SIG-M5 treated with dmso at 0.1 percent for 504 hours (cell line): ENCODE measurements at regions not wholly inside any gene's neighbourhood (a gene's known extent, or its start where the extent isn't known, plus 50 kb on each side); places are given as distances from the start of the nearest gene placed in this dataset.
"Not testable (repeated sequence)": the region's sequence is repeated elsewhere in the genome, so short reads cannot be mapped to it uniquely, and the experiment has no call there.

Experiments used
- DNase-seq: peaks from one replicate; lab custom pipeline; 2025; ENCODE audit not compliant: unreplicated experiment; lab: John Stamatoyannopoulos, UW

DNA sequence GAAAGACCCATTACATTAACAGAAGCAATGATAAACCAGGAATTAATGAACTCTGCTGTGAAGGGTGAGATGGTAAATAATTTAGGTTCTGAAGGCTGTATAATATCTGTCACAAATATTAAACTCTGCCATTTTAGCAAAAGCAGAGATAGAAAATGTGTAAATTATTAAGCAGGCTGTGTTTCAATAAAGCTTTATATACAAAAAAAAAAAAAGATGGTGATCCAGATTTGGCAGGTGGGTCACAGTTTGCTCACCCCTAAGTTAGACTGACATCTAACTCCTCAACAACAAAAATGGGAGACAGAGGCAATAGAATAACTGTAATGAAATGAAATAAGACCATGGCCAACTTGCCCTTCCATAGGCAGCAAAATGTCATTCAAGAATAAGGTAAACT lies 157.3 kb upstream of the FANCL start:
- DNase-seq = no peak

DNA sequence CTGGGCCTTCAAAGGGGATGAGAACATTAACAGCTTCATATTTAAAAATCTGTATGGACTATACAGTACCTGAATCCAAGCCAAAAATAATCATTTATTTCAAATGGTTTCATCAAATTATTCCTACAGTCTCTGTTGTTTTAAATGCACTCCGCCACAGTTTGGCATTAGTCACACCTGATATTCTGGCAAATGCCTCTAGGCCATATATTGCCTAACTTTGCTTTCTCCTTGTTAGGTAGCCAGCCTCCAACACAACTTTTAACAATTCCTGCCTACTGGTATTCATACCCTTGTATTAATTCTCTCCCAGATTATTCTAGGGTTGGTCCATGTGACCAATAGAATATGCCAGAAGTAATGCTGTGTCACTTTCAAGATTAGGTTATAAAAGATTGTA lies 146.6 kb upstream of the FANCL start:
- DNase-seq = no peak

DNA sequence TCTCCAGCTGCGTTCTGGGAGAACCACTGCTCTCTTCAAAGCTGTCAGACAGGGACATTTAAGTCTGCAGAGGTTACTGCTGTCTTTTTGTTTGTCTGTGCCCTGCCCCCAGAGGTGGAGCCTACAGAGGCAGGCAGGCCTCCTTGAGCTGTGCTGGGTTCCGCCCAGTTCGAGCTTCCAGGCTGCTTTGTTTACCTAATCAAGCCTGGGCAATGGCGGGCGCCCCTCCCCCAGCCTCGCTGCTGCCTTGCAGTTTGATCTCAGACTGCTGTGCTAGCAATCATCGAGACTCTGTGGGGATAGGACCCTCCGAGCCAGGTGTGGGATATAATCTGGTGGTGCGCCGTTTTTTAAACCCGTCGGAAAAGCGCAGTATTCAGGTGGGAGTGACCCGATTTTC lies 145.8 kb upstream of the FANCL start:
- DNase-seq = not testable (repeated sequence)

DNA sequence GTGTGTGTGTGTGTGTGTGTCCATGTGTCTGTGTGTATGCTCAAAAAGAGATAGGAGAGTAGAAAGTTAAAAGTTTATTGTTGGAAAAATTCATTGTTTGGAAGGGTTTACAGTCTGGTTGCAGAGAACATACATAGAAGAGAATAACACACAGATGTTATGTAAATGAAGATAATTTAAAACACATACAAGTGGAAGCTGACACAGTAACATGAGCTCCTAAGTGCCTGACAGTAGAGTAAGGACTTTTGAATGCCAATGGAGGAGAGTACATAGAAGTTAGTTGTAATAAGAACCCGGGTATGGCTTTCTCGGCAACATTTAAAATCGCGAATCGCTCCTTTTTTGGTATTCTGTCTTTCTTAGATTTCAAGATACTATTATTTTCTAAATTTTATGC lies 137.0 kb upstream of the FANCL start:
- DNase-seq = no peak

DNA sequence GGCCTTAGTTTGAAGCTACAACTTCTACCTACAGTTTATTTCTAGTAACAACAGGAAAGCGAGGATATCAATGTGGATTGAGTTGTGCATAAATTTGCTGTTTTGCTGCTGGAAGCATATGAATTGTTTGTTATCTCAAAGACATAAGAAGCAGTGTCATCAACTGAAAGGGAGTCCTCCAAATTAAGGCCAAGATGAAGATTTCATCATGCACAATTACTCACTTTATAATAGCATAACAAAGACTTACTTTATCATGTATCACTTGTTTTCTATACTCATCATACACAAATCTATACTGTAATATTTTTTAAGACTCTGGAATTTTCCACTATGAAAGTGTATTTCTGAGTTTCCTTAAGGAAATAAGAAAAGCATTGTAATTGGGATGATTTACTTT lies 136.1 kb upstream of the FANCL start:
- DNase-seq = no peak

DNA sequence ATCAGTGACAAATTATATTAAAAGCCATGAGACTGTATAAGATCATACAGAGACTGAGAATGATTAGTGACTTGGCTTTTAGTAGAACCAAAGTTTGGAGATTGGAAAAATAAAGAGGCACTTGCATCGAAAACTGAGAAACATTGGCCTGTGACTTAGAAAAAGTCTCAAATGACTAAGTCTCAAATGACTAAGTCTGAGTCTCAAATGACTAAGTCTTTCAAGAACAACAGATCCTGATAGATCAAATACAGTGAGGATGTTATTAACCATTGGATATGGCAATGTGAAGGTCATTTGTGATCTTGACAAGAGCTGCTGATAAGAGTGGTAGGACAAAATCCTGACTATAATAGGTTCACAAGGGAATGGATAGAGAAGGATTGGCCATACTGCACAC lies 135.5 kb upstream of the FANCL start:
- DNase-seq = no peak

DNA sequence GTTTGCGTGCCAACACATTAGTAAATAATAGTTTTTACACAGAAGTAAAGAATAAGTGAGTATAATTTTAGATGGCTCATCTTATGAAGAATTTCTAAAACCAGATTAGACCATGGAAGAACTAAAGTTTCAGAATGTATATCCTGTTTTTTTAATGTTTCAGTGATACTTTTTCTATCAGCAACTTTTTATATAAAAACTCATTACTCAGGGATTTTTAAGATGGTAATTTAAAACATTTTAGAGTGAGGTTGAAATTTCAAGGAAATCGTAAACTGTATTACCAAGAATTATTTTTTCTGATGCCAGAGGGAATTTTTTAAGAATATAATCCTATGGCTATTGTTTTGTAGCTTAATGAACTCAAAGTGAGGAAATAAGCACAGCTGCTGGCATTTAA lies 128.5 kb upstream of the FANCL start:
- DNase-seq = no peak

DNA sequence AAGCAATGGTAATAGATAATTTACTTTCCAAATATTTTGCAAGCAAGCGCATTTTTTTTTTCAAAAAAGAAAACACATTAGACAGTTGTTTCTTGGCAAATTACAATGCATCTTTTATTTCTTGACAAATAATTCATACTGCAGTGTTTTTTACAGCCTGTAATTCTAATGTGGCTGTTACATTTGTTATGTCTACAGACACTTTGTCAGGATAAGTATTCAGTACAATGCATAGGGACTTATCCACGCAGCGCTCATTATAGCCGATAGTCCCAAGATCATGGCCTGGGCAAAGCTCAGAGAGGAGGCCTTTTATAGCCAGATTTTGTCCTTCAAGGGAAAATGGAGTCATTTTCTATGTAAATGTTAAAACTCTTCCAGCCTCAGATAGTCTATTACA lies 123.0 kb upstream of the FANCL start:
- DNase-seq = no peak

DNA sequence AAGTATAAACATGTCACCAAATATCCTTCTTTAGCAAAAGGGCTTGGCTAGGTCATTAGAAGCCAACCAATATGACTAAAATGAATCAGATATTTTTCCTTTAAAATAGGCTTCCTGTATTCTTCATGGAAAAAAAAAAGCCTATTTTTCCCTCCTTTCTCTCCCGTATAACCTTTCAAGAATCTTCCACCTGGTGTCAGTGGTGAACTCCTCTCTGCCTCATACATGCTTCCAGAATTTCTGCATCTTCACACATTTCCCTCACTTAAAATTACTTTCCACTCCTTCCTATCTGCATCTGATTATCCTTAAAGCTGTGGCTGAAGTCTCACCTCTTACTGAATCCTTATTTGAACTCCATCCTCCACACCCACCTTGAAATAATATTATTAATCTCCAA lies 116.9 kb upstream of the FANCL start:
- no peak for DNase-seq

DNA sequence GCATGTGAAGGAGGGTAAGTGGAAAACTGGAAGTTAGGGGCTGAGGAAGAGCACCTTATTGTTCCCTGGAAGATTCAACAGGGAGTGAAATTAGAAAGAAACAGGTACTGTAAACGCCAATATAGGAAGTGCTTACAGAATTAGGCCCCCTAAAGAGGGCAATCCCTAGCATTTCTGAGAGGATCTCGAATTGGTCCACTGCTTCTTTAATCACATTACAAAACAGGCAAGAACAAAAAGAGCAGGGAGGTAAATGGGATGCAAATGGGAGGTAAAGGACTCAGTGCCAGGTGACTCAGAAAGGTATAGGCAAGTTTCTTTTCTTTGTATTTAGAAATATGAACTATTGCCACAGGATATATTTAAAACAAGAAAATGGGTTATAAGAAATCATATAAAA lies 116.4 kb upstream of the FANCL start:
- DNase-seq = no peak

DNA sequence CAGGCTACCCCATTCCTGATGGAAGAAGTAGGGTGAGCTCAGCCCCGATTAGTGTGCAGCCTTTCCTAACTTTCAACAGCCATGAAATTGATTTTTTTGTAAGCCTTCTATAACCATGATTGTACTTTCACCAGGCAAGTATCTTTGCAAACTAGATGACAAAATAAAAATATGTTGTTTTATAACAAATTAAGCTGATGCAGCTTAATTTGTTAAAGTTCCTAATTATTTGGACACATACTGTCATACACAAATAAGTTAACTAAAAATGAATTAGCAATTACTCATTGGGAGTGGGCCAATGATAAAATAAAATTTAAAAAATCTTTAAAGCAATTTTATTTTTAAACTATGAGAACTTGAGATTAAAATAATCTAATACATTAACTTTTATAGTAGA lies 113.1 kb upstream of the FANCL start:
- DNase-seq = no peak

DNA sequence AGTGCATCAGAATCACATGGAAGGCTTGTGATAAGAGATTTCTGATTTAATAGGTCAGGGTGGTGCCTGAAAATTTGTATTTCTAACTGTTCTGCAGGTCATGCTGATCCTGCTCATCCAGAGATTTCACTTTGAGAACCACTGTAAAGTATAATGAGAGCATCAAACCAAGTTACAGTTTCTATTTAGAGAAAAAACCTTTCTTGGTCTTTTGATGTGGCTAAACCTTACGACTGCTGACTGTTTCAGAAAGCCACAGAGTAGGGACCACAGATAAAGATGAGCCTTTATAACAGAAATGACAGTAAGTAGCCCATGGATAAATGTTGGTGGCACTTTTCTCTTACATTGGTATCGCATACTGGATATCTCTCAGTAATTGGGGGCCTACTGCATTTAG lies 109.4 kb upstream of the FANCL start:
- DNase-seq = no peak

DNA sequence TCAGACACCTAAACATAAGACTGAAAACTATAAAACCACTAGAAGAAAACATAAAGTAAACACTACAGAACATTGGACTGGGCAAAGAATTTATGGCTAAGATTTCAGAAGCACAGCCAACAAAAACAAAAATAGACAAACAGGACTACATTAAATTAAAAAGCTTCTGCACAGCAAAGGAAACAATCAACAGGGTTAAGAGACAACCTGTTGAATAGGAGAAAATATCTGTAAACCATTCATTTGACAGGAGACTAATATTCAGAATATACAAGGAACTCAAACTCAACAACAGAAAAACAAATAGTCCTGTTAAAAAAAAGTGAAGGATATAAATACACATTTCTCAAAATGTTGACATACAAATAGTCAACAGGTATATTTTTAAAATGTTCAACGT lies 106.7 kb upstream of the FANCL start:
- DNase-seq = no peak

DNA sequence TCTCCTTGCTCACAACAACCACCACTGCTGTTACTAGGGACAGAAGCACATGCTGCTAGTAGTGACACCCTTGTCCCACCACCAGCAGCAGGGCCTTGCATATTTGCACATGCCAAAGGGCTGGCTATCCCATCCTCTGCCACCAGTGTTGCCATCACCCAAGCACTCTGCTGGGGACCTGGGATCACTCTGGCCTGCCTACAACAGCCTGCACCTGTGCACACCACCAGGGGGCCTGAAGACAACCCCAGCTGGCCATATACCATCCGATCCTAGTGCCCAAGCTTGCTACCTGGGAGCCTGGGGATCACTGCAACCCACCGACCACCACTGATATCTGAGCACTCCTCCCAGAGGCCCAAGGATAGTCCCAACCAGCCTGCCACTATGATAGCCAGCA lies 99.9 kb upstream of the FANCL start:
- no peak for DNase-seq

DNA sequence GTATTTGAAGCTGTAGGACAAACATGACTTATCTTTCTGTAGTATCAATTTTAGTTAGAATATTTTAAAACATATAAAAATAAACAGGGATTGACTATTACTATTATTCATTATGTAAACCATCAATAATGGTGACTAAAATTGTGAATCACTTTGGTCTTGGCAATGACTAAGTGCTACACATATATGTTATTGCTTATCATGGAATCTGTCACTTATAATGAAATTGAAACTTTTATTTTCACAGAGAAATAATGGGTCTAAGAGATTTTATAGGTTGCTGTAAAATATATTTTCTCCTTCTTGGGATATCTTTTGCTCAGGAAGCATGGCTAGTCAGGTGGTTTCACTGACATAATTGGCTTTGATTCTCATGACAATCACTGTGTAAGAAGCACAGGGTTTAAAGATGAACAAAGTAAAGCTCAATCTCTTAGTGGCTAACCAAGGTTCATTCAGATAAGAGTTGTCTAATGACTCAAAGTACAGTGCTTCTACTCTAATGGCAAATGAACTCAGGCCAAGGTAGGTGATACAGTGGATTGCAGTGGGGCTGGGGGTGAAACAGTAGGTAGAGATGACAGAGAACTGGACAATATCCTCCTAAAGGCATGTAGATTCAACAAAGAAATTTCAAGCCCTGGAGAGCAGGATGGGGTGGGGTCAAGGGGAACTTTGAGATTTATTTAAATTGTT lies 98.6 kb upstream of the FANCL start:
- DNase-seq = no peak

DNA sequence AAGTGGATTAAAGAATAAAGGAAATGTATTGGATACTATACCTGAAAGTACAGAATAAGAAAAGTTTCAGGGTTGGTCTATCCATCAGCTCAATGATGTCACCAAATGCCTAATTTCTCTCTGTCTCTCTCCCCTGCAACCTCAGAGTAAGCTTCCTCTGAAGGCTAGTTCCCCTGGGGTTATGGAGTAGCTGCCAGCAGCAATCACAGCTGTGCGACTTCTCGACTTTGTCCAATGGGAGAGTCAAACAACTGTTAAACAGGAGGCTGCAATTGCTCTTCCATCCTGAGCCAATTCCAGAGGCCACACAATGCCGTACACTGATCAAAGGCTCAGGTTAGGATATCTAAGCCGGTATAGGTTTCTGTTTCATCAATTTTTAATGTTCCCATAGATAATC lies 95.3 kb upstream of the FANCL start:
- no peak for DNase-seq

DNA sequence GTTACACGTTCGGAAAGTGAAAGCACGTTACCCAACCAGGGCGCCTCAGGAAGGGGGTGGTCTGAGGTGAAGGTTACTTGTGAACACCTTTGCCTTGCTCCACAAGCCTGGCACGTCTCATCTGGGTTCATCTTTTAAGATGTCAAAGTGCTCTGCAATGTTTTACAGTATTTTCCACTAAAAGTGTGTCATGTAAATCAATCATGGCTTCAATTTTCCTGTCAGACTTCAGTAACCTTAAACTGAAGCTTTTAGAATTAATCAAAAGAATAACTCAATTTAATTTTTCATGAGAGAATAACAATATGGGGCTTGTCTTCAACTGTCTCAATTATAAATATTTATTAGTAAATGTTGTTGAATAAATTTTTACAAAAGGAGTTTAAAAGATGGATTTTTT lies 93.3 kb upstream of the FANCL start:
- DNase-seq = no peak

DNA sequence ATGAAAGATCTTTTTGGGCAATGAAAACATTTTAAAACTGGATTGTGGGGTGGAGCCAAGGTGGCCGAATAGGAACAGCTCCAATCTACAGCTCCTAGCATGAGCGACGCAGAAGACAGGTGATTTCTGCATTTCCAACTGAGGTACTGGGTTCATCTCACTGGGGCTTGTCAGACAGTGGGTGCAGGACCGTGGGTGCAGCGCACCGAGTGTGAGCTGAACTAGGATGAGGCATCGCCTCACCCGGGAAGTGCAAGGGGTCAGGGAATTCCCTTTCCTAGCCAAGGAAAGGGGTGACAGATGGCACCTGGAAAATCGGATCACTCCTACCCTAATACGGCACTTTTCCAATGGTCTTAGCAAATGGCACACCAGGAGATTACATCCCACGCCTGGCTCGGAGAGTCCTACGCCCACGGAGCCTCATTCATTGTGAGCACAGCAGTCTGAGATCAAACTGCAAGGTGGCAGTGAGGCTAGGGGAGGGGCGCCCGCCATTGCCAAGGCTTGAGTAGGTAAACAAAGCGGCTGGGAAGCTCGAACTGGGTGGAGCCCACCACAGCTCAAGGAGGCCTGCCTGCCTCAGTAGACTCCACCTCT lies 84.3 kb upstream of the FANCL start:
- DNase-seq = not testable (repeated sequence)

DNA sequence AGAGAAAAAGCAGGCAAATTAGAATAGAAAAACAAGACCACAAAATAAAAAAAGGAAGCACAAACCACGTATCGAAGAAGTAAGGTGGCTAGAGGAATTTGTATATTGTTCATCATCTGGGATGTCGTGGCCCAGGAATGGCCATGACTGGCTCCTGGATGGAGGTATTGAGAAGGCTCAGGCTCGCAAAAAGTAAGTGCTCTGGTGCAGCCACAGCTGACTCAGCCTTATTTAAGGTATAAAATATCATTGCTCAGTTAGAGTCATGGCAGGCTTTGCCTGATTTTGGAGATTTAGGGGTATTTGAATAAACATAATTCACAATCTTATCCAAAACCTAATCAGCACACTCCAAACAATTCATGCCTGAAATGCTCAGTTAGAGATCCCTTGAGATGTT lies 78.4 kb upstream of the FANCL start:
- DNase-seq = no peak

DNA sequence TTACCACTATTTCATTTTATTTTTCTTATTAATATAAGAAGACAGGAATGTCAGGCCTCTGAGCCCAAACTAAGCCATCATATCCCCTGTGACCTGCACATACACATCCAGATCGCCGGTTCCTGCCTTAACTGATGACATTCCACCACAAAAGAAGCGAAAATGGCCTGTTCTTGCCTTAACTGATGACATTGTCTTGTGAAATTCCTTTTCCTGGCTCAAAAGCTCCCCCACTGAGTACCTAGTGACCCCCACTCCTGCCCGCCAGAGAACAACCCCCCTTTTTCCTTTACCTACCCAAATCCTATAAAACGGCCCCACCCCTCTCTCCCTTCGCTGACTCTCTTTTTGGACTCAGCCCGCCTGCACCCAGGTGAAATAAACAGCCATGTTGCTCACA lies 77.8 kb upstream of the FANCL start:
- not testable (repeated sequence) for DNase-seq

DNA sequence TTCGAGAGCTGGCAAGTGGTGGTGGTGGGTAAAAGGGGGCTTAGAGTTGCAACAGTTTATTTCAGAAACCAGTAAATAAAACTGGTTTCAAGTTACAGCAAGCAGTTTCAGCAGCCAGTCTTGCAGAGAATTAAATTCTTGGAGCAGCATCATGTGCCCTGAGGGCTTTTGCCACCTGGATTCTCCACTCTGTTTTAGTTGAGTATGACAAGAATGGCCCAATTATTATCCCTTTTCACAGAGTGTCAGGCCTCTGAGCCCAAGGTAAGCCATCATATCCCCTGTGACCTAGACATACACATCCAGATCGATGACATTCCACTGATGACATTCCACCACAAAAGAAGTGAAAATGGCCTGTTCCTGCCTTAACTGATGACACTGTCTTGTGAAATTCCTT lies 72.8 kb upstream of the FANCL start:
- no peak for DNase-seq

DNA sequence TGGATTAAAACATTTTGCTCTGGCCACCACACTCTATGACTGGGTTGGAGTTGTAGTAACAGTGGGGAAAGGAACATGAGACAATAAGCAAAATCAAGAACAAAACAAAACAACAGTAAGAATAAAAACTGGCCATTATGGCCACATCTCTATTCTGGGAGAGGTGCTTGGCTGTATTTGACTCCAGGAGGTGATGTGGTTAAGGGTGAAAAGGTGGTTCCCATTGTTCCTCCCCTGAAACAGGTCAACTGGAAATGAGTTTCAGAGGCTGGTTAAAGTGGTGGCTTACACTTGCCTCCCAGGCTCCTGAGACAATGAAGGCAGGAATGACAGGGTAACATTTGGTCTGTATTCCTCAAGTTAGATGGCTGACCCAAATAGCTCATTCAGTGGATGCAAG lies 67.3 kb upstream of the FANCL start:
- no peak for DNase-seq

DNA sequence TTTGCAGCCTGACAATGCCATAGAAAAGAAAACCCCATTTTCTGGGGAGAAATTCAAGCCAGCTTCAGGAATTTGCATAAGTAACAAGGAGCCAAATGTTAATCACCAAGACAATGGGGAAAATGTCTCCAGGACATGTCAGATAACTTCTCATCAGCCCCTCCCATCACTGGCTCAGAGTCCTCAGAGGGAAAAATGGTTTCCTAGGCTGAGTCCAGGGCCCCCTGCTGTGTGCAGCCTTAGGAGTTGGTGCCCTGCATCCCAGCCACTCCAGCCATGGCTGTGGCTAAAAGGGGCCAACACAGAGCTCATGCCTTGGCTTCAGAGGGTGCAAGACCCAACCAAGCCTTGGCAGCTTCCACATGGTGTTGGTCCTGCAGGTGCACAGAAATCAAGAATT lies 63.7 kb upstream of the FANCL start:
- no peak for DNase-seq
